ENCODE measurements at regions not wholly inside any gene's neighbourhood (a gene's known extent, or its start where the extent isn't known, plus 50 kb on each side); places are given as distances from the start of the nearest gene placed in this dataset.

DNA sequence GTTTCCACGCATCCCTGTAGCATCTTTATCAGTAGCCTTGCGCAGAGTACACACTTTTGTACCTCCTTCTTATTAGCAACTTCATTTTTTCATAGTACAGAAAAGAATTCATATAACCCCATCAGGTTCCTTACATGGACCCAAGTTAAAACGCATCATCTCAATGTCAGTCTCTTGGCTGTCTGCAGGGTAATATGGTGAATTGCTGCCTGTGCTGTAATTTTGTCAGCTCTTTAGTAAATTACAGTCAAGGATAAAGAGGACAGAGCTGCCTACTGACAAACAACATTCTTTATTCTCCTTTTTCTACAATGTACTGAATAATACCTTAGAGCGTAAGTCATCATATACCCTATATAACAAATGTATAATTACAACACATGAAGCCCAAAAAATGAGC is 222.5 kb downstream of the MRPL39 start:
- peaks cover 4% of the 10 kb centered on the region for H3K4me1 Mint-ChIP-seq (ENCODE audit: low read depth)
- H3K36me3 Mint-ChIP-seq (ENCODE audit: insufficient read depth in 2 of 2): peaks cover 0 to 1% of the 10 kb centered on the region in 2 donors
- no peak overlapping the region for H3K27ac Mint-ChIP-seq
- peaks cover 9% of the 10 kb centered on the region for H3K27me3 Mint-ChIP-seq (ENCODE audit: low read depth)
- DNase-seq (no peak), ATAC-seq (replicated peaks in 1 of 2) (no peak)
- peaks cover 0 to 1% of the 10 kb centered on the region in 2 donors for H3K9me3 Mint-ChIP-seq
- H3K4me3 Mint-ChIP-seq: no peak overlapping the region

DNA sequence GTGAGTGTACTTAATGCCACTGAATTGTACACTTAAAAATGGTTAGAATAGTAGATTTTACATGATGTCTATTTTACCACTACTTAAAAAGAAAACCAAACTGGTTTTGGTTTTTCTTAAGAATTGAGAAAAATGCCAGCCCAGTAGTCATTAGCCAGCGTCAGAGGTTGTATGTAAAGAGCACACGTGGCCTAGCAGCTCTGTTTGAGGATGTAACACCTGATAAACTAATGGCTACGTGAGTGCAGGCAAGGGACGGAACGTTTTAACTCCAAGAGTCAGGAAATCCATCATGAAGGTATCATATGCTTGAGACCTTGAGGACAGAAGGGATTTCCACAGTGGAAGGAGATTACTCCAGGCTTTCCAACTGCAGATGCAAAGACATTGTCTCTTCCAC is 223.7 kb downstream of the MRPL39 start:
- no peak overlapping the region for H3K27ac Mint-ChIP-seq
- ATAC-seq (replicated peaks in 1 of 2): no peak
- no peaks in the 10 kb centered on the region for H3K9me3 Mint-ChIP-seq
- DNase-seq: no peak
- H3K27me3 Mint-ChIP-seq (ENCODE audit: low read depth): peaks cover 4% of the 10 kb centered on the region
- no peak overlapping the region for H3K4me3 Mint-ChIP-seq
- no peaks in the 10 kb centered on the region for H3K36me3 Mint-ChIP-seq (ENCODE audit: insufficient read depth in 2 of 2)
- peaks cover 4% of the 10 kb centered on the region for H3K4me1 Mint-ChIP-seq (ENCODE audit: low read depth)

DNA sequence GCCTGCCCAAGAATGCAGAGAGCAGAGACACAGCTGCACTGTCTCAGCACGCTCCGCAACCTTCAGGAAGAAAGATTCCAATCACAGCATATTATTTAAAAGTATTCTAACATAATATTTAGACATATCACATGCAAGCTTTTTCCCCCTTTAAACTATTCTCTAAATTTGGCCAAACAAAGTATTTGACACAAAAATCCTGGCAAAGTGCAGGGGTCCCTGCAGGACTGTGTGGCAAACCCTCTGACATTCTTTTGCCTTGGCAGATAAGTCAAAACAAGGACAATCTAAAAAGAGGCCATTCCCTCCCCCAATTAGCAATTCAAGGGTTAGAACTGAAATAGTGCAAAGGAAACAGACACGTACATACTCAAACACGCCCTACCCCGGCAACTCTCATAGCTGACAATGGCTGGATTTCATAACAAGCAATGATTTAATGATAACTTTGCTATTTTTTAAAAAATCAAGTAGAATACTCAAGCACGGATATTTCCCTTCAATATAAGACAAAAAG is 225.3 kb downstream of the MRPL39 start:
- H3K4me1 Mint-ChIP-seq (ENCODE audit: low read depth): peaks cover 4% of the 10 kb centered on the region
- DNase-seq (no peak), ATAC-seq (replicated peaks in 1 of 2) (no peak)
- no peaks in the 10 kb centered on the region for H3K9me3 Mint-ChIP-seq
- H3K27ac Mint-ChIP-seq: no peak overlapping the region
- H3K36me3 Mint-ChIP-seq (ENCODE audit: insufficient read depth in 2 of 2): no peaks in the 10 kb centered on the region
- no peak overlapping the region for H3K4me3 Mint-ChIP-seq
- H3K27me3 Mint-ChIP-seq (ENCODE audit: low read depth): no peaks in the 10 kb centered on the region

DNA sequence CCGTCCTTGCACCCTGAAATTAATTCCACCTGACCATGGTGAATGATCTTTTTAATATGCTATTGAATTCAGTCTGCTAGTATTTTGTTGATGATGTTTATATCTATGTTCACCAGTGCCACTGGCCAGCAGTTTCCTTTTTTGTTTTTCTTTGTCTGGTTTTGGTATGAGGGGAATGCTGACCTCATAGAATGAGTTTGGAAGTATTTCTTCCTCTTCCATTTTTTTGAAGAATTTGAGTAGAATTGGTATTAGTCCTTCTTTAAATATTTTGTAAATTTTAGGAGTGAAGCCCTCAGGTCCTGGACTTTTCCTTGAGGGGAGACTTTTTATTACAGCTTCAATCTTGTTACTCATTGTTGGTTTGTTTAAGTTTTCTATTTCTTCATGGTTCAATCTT is 231.6 kb downstream of the MRPL39 start:
- Mint-ChIP-seq H3K36me3 (ENCODE audit: insufficient read depth in 2 of 2) (no peaks in the 10 kb centered on the region), H3K27me3 (ENCODE audit: low read depth) (peaks cover 21% of the 10 kb centered on the region), H3K4me1 (ENCODE audit: low read depth) (peaks cover 6% of the 10 kb centered on the region), H3K27ac (no peak overlapping the region), H3K4me3 (no peak overlapping the region), H3K9me3 (no peaks in the 10 kb centered on the region)
- DNase-seq (no peak), ATAC-seq (replicated peaks in 1 of 2) (no peak)

DNA sequence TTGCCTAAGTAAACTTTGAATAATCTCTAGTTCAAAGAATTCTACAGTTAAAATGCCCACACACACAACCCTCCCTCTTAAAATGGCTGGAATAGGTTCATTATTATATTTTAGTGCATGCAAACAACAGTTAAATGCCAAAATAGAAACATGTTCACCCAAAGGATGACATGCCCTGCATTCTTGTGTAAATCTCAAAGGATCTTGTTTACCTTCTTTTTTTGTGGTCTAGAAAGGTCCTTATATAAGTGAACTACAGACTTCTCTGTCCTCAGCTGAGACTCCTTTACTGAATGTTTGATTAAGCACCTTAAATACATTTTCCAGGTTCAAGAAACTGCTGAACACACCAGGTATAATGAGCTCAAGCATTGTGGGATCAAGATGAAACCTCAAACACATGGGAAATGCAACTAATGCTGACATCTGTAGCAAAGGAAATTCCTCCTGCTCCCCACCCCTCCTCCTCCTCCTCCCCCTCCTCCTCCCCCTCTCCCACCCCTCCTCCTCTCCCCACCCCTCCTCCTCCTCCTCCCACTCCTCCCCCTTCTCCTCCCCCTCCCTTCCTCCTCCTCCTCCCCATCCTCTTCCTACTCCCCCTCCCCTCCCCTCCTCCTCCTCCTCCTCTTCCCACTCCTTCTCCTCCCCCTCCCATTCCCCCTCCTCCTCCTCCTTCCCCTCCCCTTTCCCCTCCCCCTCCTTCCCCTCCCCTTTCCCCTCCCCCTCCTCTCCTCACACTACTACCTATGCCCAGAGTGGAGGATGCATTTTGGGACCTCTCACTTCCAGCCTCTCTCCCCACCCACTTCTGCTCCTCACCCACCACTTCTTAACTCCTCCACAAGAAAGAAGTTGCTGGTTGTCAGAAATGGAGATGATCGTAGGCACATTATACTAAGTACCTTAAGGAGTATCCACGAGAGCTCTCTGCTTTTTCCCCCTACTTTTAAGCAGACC is 233.9 kb downstream of the MRPL39 start:
- H3K27me3 Mint-ChIP-seq (ENCODE audit: low read depth): peaks cover 21% of the 10 kb centered on the region
- H3K4me1 Mint-ChIP-seq (ENCODE audit: low read depth): peaks cover 14% of the 10 kb centered on the region
- ATAC-seq (replicated peaks in 1 of 2) (no peak), DNase-seq (no peak)
- no peaks in the 10 kb centered on the region for H3K9me3 Mint-ChIP-seq
- no peaks in the 10 kb centered on the region for H3K36me3 Mint-ChIP-seq (ENCODE audit: insufficient read depth in 2 of 2)
- H3K4me3 Mint-ChIP-seq: no peak overlapping the region
- no peak overlapping the region for H3K27ac Mint-ChIP-seq

DNA sequence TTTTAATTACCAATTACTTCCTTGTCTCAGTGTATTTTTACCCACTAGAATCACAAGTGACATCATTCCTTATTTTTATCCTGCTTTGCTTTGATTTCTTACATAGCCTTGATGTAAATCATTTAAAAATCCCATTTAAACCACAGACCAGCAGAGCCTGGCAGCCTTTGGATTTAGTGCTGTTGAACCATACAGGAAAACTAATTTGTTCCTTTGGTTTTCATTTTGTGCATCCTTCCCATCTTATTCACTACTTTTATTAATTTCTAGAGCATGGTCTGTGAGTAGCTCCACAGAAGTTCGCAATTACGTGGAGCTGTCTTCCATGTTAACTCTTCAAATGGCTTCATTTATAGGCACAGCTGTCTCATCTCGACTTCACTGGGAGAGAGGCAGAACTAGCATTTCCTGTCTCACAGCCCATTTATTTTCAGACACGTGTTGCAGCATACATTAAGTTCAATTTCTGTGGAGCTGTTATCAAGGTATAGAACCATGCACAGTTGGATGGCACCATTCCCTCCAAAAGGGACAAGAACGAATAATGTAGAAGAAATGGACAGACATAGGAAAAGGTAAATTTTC is 235.3 kb downstream of the MRPL39 start:
- no peak overlapping the region for H3K4me3 Mint-ChIP-seq
- no peak for ATAC-seq (replicated peaks in 1 of 2)
- DNase-seq: no peak
- no peaks in the 10 kb centered on the region for H3K36me3 Mint-ChIP-seq (ENCODE audit: insufficient read depth in 2 of 2)
- peaks cover 14% of the 10 kb centered on the region for H3K4me1 Mint-ChIP-seq (ENCODE audit: low read depth)
- no peaks in the 10 kb centered on the region for H3K9me3 Mint-ChIP-seq
- peaks cover 32% of the 10 kb centered on the region for H3K27me3 Mint-ChIP-seq (ENCODE audit: low read depth)
- no peak overlapping the region for H3K27ac Mint-ChIP-seq

DNA sequence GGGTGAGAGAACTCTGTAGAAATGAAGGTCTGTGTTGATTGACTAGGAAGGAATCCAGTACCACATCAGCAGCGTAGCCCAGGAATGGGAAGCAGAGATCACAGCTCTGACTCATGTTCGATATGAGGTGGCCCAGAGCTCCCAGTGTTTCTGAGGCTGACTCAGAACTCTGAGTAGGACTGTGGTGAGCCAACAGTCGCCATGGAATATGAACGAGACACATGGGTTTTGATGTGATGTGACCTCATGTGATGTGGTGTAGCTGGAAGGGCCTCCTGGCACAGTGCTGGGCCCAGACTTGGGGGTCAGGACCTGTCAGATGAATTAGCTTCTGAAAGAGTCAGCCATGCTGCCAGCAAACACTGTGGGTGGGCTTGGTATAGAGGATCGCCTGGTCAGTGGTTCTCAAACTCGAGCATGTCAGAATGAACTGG is 237.0 kb downstream of the MRPL39 start:
- DNase-seq: peak; percentile 8 to 36
- Mint-ChIP-seq H3K9me3 (no peaks in the 10 kb centered on the region), H3K27ac (no peak overlapping the region), H3K4me3 (no peak overlapping the region), H3K27me3 (ENCODE audit: low read depth) (peaks cover 34% of the 10 kb centered on the region), H3K4me1 (ENCODE audit: low read depth) (peaks cover 14% of the 10 kb centered on the region), H3K36me3 (ENCODE audit: insufficient read depth in 2 of 2) (no peaks in the 10 kb centered on the region)
- peak; percentile 94 to 97 for ATAC-seq (replicated peaks in 1 of 2)

DNA sequence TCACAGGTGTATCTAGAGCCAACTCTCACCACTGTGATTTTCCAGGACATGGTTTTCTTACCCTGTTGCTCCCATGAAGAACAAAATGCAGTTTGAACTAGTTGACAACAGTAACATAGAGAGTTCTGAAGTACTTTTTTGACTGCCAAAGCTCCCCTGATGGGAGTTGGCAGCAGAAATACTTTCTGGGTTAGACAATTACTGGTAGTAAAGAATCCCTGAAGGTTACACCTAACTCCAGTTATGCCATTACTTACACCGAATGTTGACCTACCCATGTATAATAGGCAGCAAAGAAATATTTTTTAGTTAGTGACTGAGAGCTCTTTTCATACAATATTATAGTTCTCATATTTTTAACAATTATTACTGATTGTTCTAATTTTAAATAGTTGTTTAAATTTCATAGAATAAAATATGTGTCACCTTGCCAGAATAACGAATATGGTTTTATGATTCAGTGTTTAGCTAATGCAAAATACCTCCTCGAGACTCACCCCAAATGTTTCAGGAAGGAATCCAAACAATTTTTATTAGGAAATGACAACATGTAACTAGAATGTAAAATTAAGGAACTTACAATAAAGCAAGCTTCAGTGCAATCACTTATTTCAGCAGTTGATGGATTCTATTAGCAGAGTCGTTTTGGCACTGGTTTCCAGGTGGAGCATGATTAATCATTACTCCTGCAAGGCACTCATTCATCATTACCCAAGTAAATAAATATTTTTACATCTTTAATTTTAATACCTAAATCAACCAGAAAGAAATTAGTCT is 237.6 kb downstream of the MRPL39 start:
- ATAC-seq (replicated peaks in 1 of 2): no peak

DNA sequence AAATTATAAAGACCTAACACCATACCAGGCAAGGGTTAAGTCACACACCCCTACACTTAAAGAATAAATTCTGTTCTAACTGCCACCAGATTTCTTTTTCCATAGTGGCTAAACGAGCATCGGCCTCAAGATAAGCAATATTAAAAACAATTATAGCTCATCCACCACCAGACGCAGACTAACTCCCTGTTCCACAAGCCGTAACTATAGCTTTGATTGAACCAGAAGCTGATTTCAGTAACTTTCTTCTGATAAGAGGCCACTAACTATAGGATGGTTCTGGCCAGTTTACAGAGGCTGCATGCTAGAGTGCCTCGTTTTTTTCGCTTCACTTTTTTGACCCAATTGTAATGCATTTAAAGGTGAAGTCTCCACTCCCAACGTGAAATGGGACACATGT is 238.8 kb downstream of the MRPL39 start:
- Mint-ChIP-seq H3K27me3 (ENCODE audit: low read depth) (peaks cover 25% of the 10 kb centered on the region), H3K27ac (no peak overlapping the region), H3K9me3 (no peaks in the 10 kb centered on the region), H3K36me3 (ENCODE audit: insufficient read depth in 2 of 2) (no peaks in the 10 kb centered on the region), H3K4me1 (ENCODE audit: low read depth) (peaks cover 9% of the 10 kb centered on the region), H3K4me3 (no peak overlapping the region)
- ATAC-seq (replicated peaks in 1 of 2) (no peak), DNase-seq (no peak)

More for the DNA sequence above, 237.6 kb downstream of the MRPL39 start:
- Mint-ChIP-seq H3K4me1 (ENCODE audit: low read depth) (peaks cover 14% of the 10 kb centered on the region), H3K27ac (no peak overlapping the region), H3K4me3 (no peak overlapping the region), H3K27me3 (ENCODE audit: low read depth) (peaks cover 28% of the 10 kb centered on the region), H3K9me3 (no peaks in the 10 kb centered on the region), H3K36me3 (ENCODE audit: insufficient read depth in 2 of 2) (no peaks in the 10 kb centered on the region)
- no peak for DNase-seq

DNA sequence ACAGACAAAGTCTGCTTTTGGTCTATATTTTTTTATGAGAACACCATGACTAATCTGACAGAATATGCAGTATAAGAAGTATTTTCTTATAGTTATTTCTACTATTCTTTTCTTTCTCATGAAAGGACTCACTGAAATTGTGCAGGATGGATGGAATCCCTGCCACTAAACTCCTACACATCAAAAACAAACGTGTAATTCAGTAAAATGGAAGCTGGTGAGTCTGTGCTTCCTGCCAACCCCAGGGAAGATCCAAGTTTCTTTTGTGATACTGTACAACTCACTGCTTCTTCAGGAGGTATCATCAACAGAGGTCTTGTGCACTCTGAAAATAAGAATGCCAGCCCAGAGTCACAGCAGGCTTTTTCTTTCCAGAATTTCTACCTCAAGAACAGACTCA is 241.2 kb downstream of the MRPL39 start:
- no peaks in the 10 kb centered on the region for H3K9me3 Mint-ChIP-seq
- ATAC-seq (replicated peaks in 1 of 2): no peak

DNA sequence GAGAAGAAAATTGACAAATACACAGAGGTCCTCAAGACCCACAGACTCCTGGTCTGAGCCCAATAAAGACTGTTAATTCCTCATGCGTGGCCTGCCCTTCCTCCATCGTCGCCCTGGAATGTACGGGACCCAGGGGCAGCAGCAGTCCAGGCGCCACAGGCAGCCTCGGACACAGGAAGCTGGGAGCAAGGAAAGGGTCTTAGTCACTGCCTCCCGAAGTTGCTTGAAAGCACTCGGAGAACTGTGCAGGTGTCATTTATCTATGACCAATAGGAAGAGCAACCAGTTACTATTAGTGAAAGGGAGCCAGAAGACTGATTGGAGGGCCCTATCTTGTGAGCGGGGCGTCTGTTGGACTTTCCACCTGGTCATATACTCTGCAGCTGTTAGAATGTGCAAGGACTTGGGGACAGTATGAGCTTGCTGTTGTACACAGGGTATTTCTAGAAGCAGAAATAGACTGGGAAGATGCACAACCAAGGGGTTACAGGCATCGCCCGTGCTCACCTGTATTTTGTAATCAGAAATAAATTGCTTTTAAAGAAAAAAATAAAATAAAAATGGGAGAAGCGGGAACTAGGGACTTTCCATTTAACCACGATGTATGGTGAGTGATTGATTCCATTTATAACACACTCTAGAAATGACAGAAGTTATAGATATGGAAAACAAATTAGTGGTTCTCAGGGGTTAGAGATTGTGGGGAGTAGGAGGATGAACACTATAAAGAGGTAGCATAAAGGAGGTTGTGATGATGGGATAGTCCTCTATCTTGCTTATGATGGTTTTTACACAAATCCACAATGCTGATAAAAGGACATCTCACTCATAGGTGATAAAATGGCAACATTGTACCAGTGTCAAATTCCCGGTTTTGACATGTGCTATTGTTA is 244.7 kb downstream of the MRPL39 start:
- DNase-seq (no peak), ATAC-seq (replicated peaks in 1 of 2) (peak; percentile 74 to 83)
- H3K4me1 Mint-ChIP-seq (ENCODE audit: low read depth): peaks cover 10% of the 10 kb centered on the region
- H3K27ac Mint-ChIP-seq: no peak overlapping the region
- H3K4me3 Mint-ChIP-seq: peak overlapping the region in 1 of 2 donors; percentile 33
- H3K9me3 Mint-ChIP-seq: no peaks in the 10 kb centered on the region
- H3K36me3 Mint-ChIP-seq (ENCODE audit: insufficient read depth in 2 of 2): no peaks in the 10 kb centered on the region
- peaks cover 29% of the 10 kb centered on the region for H3K27me3 Mint-ChIP-seq (ENCODE audit: low read depth)

More for the DNA sequence above, 241.2 kb downstream of the MRPL39 start:
- H3K4me3 Mint-ChIP-seq: no peak overlapping the region
- no peaks in the 10 kb centered on the region for H3K36me3 Mint-ChIP-seq (ENCODE audit: insufficient read depth in 2 of 2)
- H3K4me1 Mint-ChIP-seq (ENCODE audit: low read depth): peaks cover 18% of the 10 kb centered on the region
- H3K27me3 Mint-ChIP-seq (ENCODE audit: low read depth): peaks cover 18% of the 10 kb centered on the region
- H3K27ac Mint-ChIP-seq: no peak overlapping the region
- no peak for DNase-seq

DNA sequence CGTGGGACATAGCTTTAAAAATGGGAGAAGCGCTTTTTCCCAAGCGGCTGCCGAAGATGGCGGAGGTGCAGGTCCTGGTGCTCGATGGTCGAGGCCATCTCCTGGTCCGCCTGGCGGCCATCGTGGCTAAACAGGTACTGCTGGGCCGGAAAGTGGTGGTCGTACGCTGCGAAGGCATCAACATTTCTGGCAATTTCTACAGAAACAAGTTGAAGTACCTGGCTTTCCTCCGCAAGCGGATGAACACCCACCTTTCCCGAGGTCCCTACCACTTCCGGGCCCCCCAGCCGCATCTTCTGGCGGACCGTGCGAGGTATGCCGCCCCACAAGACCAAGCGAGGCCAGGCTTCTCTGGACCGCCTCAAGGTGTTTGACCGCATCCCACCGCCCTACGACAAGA is 245.5 kb downstream of the MRPL39 start:
- H3K4me3 Mint-ChIP-seq: no peak overlapping the region
- no peak for ATAC-seq (replicated peaks in 1 of 2)
- H3K9me3 Mint-ChIP-seq: no peaks in the 10 kb centered on the region
- peaks cover 17% of the 10 kb centered on the region for H3K4me1 Mint-ChIP-seq (ENCODE audit: low read depth)
- H3K36me3 Mint-ChIP-seq (ENCODE audit: insufficient read depth in 2 of 2): no peaks in the 10 kb centered on the region
- no peak overlapping the region for H3K27ac Mint-ChIP-seq
- peaks cover 29% of the 10 kb centered on the region for H3K27me3 Mint-ChIP-seq (ENCODE audit: low read depth)
- no peak for DNase-seq

Data from activated T-cell treated with anti-CD3 and anti-CD28 coated beads, Interleukin-2, amount 50 U/mL, for 72 hours (primary cell).